ENCODE measurements at regions not wholly inside any gene's neighbourhood (a gene's known extent, or its start where the extent isn't known, plus 50 kb on each side); places are given as distances from the start of the nearest gene placed in this dataset.

DNA sequence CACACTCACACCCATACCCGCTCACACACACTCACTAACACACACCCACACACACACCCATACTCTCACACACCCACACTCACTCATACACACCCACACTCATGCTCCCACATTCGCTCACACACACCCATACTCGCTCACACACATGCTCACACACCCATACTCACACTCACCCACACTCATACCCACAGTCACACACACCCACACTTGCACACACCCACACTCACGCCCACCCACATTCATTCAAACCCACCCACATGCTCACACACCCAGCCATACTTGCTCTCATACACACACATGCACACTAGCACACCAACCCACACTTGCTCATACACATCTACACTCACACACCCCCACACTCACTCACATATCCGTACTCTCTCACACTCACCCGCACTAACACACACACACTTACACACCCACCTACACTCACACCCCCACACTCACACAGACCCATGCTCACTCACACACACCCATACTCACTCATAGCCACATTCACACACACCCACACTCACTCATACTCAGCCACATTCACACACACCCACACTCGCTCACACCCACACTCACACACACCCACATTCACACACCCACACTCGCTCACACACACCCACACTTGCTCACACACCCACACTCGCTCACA is 322.4 kb upstream of the N4BP1 start:
- TF ChIP-seq, protein P1, sequence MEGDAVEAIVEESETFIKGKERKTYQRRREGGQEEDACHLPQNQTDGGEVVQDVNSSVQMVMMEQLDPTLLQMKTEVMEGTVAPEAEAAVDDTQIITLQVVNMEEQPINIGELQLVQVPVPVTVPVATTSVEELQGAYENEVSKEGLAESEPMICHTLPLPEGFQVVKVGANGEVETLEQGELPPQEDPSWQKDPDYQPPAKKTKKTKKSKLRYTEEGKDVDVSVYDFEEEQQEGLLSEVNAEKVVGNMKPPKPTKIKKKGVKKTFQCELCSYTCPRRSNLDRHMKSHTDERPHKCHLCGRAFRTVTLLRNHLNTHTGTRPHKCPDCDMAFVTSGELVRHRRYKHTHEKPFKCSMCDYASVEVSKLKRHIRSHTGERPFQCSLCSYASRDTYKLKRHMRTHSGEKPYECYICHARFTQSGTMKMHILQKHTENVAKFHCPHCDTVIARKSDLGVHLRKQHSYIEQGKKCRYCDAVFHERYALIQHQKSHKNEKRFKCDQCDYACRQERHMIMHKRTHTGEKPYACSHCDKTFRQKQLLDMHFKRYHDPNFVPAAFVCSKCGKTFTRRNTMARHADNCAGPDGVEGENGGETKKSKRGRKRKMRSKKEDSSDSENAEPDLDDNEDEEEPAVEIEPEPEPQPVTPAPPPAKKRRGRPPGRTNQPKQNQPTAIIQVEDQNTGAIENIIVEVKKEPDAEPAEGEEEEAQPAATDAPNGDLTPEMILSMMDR (IDR thresholded peaks at IDR 0.05): no peak
- DNase-seq (ENCODE audit: low spot score): no peak
- ATAC-seq (ENCODE audit: low FRiP score): no peak

DNA sequence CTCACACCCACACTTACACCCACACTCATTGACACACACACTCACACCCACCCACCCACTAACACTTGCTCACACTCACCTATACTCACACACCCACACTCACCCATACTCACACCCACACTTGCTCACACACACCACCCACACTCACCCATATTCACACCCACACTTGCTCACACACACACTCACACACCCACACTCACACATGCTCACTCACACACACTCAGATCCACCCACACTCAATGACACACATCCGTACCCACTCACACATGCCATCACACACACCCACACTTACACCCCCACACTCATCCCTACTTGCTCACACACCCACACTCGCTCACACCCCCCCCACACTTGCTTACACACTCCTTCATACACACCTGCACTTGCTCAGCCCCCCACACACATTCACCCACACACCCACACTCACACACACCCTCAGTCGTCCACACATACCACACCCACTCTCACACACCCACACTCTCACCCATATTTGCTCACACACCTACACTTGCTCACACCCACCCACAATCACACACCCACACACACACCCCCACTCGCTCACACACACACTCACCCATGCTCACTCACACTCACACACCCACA is 321.1 kb upstream of the N4BP1 start:
- ATAC-seq (ENCODE audit: low FRiP score) (no peak), DNase-seq (ENCODE audit: low spot score) (no peak)
- TF ChIP-seq, protein P1 (IDR thresholded peaks at IDR 0.05): no peak

DNA sequence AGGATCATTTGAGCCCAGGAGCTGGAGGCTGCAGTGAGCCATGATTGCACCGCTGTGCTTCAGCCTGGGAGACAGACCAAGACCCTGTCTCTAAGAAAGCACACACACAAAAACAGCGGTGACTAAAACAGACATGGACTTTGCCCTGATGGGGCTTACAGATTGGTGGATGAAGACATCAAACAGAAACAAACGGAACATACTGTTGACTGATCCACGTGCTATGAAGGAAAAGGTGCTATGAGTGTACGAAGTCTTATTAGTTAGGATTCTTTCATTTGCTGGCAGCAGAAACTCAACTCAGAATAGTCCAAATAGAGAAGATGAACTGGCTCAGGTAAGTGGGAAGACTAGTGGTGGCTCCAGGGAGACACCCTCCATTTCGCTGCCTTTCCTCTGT is 309.8 kb upstream of the N4BP1 start:
- DNase-seq (ENCODE audit: low spot score) (no peak), ATAC-seq (ENCODE audit: low FRiP score) (no peak)
- TF ChIP-seq, protein P1 (IDR thresholded peaks at IDR 0.05): no peak

DNA sequence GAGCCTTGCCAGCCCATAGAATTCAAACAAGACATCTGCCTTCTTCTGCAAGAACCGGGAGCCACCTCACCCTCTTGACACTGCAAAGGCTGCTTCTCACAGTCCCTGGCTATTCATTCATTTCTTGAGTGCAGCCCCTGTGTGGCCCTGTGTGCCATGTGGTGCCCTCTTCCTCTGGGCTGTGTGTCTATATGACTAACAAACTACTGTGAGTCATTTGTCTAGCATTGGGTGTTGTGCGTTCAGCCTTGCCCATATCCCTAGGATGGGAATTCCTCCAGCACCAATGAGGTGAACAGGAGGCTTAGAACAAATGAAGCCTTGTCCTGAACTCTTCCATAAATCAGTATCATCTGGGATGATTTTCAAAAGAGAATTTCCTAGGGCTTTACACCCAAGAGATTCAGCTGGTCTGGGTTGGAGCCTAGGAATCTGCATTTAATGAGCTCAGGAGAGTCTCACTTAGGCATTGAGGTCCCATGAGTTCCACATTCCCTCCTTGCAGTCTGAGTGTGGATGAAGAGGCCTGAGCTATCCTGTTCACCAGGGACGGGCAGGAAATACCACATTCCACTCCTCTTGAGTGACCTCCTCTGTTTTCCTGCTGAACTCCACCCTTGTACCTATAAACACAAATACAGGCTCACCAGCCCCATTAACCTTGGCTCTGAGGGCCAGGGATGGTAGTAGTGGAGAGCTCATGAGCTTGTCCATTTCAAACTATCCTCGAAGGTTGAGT is 308.7 kb upstream of the N4BP1 start:
- ATAC-seq (ENCODE audit: low FRiP score): no peak
- no peak for DNase-seq (ENCODE audit: low spot score)
- TF ChIP-seq, protein P1 (IDR thresholded peaks at IDR 0.05): no peak

DNA sequence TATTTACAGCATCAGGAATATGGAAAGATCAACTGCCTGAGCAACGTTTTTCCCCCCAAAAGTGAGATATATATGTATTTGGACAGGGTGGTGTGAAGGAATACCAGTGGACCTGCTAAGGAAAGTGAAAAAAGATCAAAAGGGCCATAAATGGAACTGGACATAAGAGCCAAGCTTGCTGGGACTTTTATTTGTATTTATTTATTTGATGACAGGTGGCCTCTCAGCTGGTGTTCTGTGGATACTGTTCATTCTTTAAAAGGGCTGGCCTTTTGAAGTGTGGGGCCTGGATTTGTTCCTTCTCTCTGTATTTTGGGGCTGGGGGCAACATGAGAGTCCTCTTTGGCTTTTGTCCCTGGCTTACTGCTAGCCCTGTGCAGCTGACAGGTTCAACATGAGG is 306.6 kb upstream of the N4BP1 start:
- ATAC-seq (ENCODE audit: low FRiP score): no peak
- no peak for DNase-seq (ENCODE audit: low spot score)
- TF ChIP-seq, protein P1 (IDR thresholded peaks at IDR 0.05): no peak

DNA sequence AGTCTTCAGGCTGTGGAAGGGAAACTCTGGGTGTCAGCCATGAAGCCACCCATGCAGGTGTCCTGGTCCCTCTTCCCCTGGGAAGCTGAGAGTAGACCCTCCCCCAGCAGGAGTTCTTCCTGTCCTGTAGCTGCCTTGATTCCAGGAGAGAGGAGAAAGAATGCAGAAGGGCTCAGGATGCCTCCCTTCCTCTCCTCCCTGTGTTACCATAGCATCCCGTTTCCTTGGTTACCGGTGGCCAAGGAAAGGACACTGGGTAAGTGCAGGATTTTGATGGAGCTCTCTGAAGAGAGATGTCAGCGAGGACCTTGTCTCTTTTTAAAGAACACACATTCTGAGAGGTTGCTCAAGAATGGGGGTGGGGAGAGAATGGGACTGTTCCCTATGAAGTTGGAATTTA is 304.1 kb upstream of the N4BP1 start:
- ATAC-seq (ENCODE audit: low FRiP score) (no peak), DNase-seq (ENCODE audit: low spot score) (no peak)
- TF ChIP-seq, protein P1 (IDR thresholded peaks at IDR 0.05): no peak

All from omental fat pad (tissue), 3 donors.